RPMI7951 (cell line): ENCODE measurements at regions not wholly inside any gene's neighbourhood (a gene's known extent, or its start where the extent isn't known, plus 50 kb on each side); places are given as distances from the start of the nearest gene placed in this dataset.
A peak's percentile ranks its signal among the peaks of the same experiment; 100 is the strongest.

Experiments used
- DNase-seq: peaks from one replicate; pipeline ENCODE4 v3.0.0-alpha.2; 2012; ENCODE audit warnings: low read depth

DNA sequence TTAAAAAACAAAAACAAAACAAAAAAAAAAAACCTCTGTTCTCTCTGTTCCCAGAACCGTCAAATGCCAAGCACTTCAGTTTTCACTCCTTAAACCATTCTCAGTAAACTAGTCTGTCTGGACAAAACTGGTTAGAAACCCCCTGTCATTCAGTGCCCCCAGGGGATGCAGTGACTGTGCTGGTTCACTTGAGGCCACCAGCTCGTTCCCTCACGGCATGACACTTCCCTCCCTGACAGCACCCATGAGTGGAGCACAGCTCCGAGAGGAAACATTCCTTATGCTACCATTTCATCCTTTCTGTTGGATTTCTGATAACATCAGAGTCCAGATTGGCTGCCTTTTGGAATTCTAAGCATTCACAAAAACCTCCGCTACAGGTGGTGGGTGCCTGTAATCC lies 244.0 kb upstream of the TPM1 start:
- no peak for DNase-seq

DNA sequence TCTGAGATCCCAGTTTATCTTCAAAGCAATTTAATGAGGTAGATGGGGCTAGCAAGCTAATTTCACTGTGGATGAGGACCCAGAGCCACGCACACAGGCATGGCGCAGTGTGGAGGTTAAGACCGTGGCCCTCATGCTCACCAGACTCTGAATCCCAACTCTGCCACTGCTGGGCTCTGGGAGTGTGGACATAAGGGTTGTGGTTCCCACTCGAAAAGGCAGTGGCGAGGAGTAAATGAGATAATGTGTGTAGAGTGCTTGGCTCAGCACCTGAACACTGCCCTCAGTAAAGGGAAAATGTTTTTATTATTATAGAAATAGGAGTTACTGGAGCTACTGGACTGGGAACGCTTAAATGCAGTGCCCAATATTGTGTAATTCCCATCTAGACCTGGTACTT lies 243.5 kb upstream of the TPM1 start:
- DNase-seq, result no peak

DNA sequence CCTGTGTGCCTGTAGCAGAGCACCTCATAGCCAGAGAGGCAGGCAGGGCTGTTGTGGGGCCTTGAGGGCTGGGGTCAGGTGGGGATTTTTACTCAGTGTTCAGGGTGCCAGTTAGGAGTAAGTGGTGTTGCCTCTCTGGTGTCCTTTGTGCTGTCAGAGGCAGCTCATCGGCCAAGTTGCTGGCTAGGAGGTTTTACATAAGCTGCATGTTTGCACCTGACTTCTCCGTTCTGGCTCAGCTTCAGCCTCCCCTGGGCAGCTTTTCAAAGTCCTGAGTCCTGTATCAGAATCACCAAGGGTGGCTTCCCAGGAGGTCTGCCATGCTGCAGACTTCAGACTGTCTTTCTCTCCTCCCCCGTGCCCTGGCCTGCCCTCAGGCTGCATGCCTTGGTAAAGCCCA lies 242.6 kb upstream of the TPM1 start:
- DNase-seq, result no peak

DNA sequence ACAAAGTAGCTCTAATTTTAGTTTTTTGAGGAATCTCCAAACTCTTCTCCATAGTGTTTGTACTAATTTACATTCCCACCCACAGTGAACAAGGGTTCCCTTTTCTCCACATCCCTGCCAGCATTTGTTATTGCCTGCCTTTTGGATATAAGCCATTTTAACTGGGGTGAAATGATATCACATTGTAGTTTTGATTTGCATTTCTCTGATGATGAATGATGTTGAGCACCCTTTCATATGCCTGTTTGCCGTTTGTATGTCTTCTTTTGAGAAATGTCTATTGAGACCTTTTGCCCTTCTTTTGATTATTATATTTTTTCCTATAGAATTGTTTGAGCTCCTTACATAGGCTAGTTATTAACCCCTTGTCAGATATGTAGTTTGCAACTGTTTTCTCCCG lies 239.9 kb upstream of the TPM1 start:
- DNase-seq, result no peak

DNA sequence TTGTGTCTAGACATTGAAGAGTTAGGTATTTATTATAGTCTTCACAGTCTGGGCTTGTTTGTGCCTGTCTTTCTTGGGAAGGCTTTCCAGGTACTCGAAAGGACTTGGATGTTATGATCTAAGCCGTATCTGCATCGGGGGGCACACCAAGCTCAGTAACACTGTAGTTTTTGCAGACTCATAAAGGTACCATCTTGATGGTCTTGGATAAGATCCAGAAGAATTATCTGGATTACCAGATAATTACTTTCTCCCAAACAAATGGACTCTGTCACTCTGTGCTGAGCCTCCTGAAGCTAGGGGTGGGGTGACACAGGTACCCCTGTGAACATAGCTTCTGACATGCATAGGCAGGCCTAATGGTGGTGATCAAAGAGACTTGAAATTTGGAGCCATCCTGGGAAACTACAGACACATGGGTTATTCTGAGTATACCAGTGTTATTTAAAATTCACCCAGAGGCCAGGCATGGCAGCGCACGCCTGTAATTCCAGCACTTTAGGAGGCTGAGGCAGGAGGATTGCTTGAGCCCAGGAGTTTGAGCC lies 238.6 kb upstream of the TPM1 start:
- DNase-seq, result no peak

DNA sequence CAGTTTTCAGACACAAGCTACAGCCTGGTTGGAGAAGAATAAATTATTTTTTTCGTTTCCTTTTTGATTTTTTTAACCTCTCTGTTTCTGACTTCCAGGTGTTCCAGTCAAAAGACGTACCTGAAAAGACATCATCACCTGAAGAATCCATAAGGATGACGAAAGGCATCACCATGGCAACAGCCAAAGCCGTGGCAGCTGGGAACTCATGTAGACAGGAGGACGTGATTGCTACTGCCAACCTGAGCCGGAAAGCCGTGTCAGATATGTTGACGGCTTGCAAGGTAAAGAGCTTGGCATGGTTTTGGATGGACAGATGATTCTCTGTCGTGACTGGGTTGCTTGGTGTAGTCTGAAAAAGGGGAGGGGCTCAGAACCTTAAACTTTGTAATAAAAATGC lies 237.0 kb upstream of the TPM1 start:
- no peak for DNase-seq

DNA sequence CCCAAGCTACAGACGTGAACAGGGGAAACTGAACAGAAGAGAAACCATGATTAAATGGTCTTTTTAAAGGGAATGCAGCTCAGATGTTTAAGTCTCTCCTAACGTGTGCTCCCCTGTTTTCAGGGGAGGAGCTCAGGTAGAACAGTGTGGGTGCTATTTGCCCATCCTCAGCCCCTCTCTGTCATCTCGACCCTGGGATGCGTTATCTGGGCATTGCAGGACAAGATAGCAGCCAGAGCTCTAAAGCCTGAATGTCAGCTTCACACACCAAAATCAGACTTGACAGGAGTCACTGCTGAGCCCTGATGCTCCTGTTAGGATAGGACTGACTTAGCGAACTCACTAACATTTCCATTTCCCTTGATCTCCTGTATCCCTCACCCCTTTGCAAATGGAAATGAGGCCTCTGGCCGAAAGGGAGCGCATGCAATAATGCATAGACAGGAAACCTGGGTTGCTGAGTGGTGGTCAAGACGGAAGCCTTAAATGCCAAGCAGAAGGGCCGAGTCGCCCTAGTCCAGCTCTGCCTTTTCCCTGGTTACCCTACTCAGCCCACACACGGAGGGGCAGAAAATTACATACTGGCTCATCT lies 234.9 kb upstream of the TPM1 start:
- DNase-seq, result no peak

DNA sequence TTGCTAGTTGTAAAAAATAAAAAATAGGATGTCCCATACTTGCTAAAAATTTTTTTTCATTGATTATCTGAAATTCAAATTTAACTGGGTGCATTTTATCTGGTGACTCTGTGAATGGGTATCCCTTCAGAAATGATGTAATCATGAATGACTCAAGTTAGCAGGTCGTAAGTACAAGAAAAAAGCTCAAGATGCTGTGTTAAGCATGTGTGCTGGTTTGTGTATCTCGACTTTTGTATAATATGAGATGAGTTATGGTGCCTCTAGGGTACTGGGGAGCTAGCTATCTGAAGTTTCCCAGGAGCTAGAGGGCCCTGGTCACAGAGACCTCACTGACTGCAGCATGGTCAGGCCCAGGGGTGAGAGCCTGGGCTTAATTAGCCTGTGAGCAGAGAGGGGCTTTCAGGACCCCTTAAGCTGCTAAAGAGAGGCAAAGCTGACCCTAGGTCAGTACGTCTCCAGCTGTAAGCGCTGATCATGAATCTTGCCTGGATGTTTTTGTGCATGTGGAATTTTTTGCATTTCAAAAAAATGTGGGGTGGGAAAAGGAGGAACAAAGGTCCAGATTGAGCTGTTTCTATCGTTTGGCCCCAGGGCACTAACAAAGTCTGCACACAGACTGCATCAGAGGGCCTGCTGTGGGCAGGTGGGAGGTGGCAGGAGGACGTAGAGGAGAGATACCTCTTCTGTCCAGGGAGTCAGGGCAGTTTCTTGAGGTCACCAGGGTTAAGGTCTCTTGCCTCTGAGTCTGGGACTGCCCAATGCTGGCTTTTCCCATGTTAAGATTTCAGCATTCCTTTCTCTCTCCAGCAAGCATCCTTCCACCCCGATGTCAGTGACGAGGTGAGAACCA lies 233.2 kb upstream of the TPM1 start:
- DNase-seq, result peak; percentile 54

DNA sequence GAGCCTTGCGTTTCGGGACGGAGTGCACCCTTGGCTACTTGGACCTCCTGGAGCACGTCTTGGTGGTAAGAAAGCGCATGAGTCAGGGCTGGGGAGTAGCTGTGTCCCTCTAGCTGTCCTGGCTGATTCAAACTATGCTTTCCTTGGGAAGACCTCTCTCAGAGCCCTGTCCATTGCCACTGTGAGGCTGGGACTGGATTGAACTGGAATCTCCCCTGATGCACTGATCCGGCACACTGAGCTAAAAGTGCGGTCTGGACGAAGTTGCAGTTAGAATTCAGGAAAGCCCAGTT lies 232.6 kb upstream of the TPM1 start:
- DNase-seq, result no peak

DNA sequence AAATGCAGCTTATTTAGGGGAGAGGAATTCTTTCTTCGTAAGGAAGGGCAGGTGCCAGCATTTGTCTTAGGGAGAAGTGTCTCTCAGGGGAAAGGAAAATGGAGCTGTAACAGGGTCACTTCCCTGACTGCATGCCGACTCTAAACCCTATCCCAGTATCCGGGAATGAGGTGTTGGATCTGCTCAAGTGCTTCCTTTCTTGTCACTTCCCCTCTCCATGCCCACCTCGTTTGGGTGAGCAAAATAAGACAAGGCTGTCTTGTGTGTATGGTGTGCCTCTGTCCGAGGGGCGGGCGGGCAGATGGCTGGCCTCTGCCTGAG lies 230.1 kb upstream of the TPM1 start:
- no peak for DNase-seq

DNA sequence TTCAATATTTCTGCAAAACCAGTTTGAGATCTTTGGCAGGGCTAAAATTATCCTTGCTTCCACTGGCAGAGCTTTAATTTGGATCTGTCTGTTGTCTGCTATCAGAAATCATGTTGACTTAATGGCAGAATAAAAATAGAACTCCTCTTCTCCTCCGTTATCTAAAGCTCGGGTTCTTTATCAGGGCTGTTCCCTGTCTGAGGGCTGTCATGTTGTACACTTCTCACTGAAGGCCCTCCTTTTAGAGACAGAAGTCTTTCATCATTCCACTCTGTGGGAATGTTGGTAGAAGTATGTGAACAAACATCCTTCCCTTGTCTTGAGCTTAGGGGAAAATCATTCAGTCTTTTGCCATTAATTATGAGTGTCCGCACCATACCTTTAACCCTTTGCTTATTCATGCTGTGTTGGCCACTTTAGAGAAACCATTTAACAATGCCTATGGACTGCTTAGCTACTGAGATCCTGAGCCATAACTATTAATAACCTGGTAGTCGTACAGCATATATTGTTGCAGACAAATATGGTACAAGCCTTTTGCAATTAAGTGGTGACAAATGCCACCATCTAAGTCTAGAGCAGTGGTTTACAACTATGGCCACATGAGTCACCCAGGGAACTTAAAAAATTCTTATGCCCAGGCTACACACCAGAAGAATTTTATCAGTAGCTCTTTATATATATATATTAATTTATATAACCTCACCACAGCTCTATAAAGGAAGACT lies 226.0 kb upstream of the TPM1 start:
- no peak for DNase-seq

DNA sequence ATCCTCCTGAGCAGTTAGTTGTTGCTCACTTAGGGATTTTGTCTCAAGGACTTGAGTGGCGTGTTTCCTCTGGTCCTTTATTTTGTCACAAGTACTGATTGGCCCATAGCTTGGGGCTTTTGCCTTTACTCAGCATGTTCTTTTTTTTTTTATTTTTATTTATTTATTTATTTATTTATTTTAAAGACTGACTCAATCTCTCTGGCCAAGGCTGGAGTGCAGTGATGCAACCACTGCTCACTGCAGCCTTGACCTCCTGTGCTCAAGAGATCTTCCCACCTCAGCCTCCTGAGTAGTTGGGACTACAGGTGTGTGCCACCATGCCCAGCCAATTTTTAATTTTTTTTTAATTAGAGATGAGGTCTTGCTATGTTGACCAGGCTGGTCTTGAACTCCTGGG lies 223.9 kb upstream of the TPM1 start:
- no peak for DNase-seq

DNA sequence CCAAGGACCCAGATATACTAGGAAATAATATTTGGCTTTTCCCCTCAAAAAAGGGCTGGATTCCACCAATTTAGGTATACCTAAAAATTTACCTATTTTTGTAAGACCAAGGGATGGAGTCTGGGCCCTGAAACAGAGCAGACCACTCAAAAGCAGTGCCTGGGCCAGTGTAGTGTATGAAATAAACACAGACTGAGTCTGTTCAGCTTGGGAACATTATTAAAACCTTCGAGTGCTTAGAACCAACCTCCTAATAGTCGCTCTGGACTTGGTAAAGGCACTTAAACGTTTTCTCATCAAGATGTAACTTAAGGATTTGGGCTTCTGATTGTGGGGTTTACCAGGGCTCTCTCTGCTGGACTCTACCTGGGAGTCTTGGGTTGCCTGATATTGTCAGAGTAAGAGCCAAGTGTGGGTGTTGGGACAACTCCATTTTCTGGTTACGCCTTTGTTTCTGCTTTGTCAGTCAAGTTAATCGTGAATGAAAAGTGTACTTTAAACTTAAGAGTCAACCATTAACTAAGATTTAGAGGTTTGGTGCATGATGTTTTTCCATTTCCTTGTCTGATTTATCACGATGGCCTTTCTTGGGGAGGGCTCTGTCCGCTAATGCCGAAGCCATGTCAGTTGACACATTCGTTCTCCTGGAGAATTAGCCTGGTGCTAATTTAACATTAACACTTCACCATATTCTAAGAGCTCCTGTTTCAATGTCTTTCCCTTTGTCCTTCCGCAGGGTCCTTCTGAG lies 221.0 kb upstream of the TPM1 start:
- no peak for DNase-seq

DNA sequence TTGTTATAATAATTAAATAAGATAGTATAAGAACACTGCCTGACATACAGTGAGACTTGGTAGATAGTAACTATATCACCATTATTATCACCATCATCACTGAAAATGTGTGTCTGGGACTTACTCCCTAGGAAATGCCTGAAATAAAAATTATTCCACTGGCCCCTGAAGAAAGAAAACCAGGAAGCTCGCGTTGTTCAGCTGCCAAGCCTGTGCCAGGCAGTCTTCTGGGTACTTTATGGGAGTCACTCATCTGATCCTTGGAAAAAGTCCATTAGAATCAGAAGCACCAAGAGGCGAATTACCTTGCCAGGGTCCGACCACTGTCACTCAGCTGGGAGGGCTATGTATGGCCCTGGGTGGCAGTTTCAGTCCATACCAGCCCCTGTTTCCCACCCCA lies 220.3 kb upstream of the TPM1 start:
- no peak for DNase-seq

DNA sequence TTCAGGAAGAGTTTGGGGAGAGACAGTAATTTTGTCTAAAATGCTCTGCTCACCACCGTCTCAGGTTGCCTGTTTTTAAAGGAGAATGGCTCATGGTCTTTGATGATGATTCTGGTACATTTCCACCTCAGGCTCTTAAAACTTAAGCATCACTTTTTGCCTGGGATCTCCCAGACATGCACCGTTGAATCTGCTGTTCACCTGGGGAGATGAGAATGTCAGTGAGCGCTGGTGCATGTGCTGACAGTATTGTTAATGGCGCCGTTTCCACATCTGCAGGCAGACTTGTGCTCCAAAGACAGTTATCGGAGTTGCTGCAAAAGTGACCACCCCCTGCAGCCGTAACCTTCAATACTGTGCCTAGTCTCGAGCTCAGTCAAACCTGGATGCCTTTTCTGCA lies 219.0 kb upstream of the TPM1 start:
- no peak for DNase-seq

DNA sequence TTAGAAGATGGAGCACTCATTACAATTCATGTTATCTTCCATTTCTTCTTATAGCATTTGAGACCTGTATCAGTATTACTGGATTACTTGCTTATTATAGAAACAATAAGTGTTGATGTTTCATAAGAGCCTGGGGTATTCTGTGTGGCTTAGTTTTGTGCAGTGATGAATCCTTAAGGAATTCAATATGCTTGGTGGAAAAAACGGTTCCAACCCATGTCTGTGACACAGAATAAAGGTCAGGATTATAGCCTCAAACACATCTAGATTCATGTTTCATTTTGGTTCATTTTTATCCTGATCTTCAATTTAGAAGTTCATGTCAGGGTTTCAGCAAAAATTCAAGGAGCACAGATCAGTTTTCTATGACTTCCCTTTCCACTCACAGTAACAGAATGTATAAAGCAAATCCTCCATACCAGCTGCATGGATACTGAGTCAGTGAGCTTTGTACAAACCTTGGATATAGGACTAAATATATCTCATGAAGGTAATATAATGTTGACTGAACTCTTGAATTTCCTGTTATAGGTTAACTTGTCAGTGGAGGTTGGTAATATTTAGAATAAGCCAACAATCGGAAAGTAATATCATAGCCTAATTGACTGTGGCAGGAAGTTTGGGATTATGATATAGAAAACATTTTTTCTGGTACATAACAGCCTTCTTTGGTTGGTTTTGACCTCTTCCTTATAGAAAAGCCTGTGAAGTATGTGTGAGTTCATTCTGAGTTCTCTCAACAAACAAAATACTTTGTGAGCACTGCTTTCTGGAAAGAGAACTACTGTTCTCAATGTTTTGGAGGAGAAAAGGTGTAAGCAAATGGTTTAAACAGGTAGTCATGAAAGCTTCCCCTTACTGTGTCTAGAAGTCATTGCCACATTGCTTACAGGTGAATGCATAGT lies 218.2 kb upstream of the TPM1 start:
- DNase-seq, result peak; percentile 80

DNA sequence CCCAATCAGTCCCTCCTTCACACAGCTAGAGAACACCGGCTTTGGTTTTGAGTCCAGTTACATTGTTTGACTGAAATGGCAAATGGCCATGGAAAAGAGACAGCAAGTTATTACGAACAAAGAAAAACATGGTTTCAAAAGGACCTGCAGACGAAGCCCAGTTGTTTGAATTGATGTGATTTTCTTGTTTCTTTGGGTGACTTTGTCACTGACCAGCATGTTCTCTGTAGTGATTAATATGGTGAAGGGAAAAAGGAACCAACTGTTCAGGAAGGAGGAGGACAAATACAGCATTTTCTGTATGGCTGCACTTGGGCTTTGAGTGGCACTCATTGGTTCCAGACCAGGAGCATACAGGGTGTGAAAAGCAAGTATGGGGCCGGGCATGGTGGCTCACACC lies 217.4 kb upstream of the TPM1 start:
- no peak for DNase-seq

DNA sequence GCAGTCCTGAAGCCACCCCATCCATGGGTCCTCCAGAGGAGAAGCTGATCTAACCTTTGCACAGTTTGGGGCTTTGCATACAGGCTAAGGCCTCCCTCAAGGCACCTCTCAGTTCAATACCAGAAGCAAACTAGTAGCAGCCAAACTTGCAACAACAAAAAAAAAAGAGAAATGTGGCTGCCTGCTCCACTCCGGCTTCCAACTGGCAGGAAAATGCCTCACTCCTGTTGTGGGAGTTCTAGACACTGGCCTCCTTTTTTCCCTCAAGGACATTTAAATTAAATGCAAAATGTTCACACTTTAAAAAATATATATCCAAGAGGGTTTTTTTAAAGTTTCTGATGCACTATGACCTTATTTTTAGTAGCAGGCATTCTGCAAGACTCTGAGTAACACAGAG lies 216.0 kb upstream of the TPM1 start:
- DNase-seq, result no peak

DNA sequence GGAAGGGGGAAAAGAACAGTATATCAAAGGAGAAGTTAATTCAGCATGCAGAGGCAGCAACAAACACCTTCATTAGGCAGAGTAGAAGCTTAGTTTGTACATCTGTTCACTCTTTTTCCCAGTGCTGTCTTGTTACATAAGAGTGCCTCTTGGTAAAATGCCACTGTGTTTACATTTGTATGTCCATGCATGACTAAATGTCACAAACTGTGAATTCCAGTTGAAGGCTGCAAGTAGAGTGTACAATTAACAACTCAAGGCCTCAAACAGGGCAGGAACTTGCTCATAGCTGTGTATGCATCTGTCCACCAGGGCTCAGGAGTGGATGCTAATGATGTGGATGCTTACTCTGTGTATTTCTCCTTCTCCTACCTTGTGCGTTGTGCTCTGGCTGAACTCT lies 214.2 kb upstream of the TPM1 start:
- DNase-seq, result peak; percentile 10

DNA sequence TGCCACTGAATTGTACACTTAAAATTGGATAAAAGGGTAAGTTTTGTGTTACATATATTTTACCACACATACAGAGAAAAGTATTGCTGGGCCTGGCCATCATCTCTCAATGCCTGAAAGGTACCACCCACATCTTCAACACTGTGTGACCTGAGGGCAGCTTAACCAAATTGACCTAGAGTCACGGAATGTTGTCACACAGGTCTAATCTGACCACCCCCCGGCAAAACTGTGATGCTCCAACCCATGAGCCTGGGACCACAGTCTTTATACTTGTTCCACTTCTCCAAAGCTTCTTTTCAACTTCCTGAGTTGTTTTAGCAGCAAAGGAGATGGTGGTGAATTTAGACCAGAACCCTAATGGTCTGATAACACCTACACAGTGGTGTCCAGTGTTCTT lies 210.3 kb upstream of the TPM1 start:
- no peak for DNase-seq

DNA sequence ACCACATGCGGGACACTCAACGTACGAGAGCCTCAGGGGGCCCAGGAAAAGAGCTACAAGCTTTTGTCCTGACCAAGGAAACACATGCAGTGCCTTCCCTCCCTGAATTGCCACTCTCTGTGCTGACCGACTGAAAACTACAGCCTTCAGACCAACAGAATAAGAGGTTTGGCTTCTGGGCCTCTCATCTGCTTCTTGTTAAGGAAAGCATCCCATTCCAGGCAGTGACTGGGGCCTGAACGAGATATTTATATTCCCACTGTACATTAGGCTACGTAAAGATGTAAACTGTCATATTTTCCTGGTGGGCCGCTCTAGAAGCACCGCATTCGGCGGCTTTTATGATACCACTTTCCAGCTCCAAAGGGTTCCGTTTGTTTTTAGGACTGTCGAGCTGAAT lies 208.9 kb upstream of the TPM1 start:
- no peak for DNase-seq
